GM23338 (cell line): ENCODE measurements at regions not wholly inside any gene's neighbourhood (a gene's known extent, or its start where the extent isn't known, plus 50 kb on each side); places are given as distances from the start of the nearest gene placed in this dataset.

ENCODE experiments used
- ATAC-seq: fragments of 200-7000 bp; cut with Tn5 transposase; 3 replicates; pipeline ENCODE4 v1.9.1; 2020
- DNase-seq: peaks from one replicate; pipeline ENCODE4 v3.0.0-alpha.2; 2015; ENCODE audit warnings: low spot score
- H2AFZ ChIP-seq: fragments of 200-600 bp; sonication (generic); 2 replicates; pipeline ENCODE4 v1.8.0; 2016; ENCODE audit warnings: antibody characterized with exemption, mild to moderate bottlenecking, moderate library complexity
- H3F3A ChIP-seq: fragments of 200-600 bp; sonication (generic); replicated peaks from 2 replicates; pipeline ENCODE4 v1.8.0; 2017; ENCODE audit warnings: antibody characterized with exemption, mixed run types, low read depth
- H3K27ac ChIP-seq: fragments of 200-600 bp; sonication (generic); 2 replicates; pipeline ENCODE4 v1.6.1; 2016; ENCODE audit warnings: low read depth
- H3K27me3 ChIP-seq: fragments of 200-600 bp; sonication (generic); 2 replicates; pipeline ENCODE4 v1.8.0; 2016; ENCODE audit warnings: mild to moderate bottlenecking, mixed run types, moderate library complexity; ENCODE audit not compliant: insufficient read depth
- H3K36me3 ChIP-seq: fragments of 200-600 bp; sonication (generic); 2 replicates; pipeline ENCODE4 v1.8.0; 2016; ENCODE audit warnings: mild to moderate bottlenecking; ENCODE audit not compliant: insufficient read depth
- H3K4me1 ChIP-seq: fragments of 200-600 bp; sonication (generic); 2 replicates; pipeline ENCODE4 v1.8.0; 2016; ENCODE audit warnings: mild to moderate bottlenecking, moderate library complexity; ENCODE audit not compliant: insufficient read depth
- H3K4me2 ChIP-seq: fragments of 200-600 bp; sonication (generic); 2 replicates; pipeline ENCODE4 v1.7.1; 2017; ENCODE audit warnings: mixed run types
- H3K4me3 ChIP-seq: fragments of 200-600 bp; sonication (generic); 2 replicates; pipeline ENCODE4 v1.6.1; 2016; ENCODE audit warnings: mixed run types
- H3K79me2 ChIP-seq: fragments of 200-600 bp; sonication (generic); replicated peaks from 2 replicates; pipeline ENCODE4 v1.8.0; 2017; ENCODE audit warnings: mild to moderate bottlenecking; ENCODE audit not compliant: insufficient read depth
- H3K9me2 ChIP-seq: fragments of 200-600 bp; sonication (generic); 2 replicates; pipeline ENCODE4 v1.8.0; 2017; ENCODE audit not compliant: insufficient read depth
- H4K20me1 ChIP-seq: fragments of 200-600 bp; sonication (generic); replicated peaks from 2 replicates; pipeline ENCODE4 v1.8.0; 2017; ENCODE audit warnings: mild to moderate bottlenecking; ENCODE audit not compliant: insufficient read depth
- H3K27ac Mint-ChIP-seq: 2 replicates; pipeline ENCODE4 v1.8.0; 2020; ENCODE audit warnings: inconsistent platforms, mild to moderate bottlenecking, moderate library complexity, mixed read lengths
- H3K27me3 Mint-ChIP-seq: 3 replicates; pipeline ENCODE4 v1.8.0; 2022; ENCODE audit warnings: low read depth, mild to moderate bottlenecking, moderate library complexity, mixed read lengths, inconsistent platforms; ENCODE audit not compliant: insufficient read depth, poor library complexity
- H3K36me3 Mint-ChIP-seq: 3 replicates; pipeline ENCODE4 v1.8.0; 2021; ENCODE audit warnings: low read depth, mild to moderate bottlenecking, inconsistent platforms, moderate library complexity, mixed read lengths
- H3K4me1 Mint-ChIP-seq: 3 replicates; pipeline ENCODE4 v1.8.0; 2020; ENCODE audit warnings: mild to moderate bottlenecking, inconsistent platforms, mixed read lengths
- H3K4me3 Mint-ChIP-seq: 3 replicates; pipeline ENCODE4 v1.8.0; 2021; ENCODE audit warnings: moderate library complexity, mild to moderate bottlenecking, inconsistent platforms, mixed read lengths
- H3K9me3 Mint-ChIP-seq: 3 replicates; pipeline ENCODE4 v1.8.0; 2020; ENCODE audit warnings: moderate library complexity, mild to moderate bottlenecking, inconsistent platforms, mixed read lengths
- CREB1 ChIP-seq: fragments of 250-450 bp; sonication (Bioruptor Pico); IDR thresholded peaks from 2 replicates; pipeline ENCODE4 v1.5.0; 2020; ENCODE audit warnings: low read depth, mild to moderate bottlenecking, moderate library complexity
- ETS1 ChIP-seq: IDR thresholded peaks from 2 replicates; pipeline ENCODE4 v1.6.1; 2016; ENCODE audit warnings: antibody characterized with exemption
- EZH2 ChIP-seq: fragments of 200-600 bp; sonication (generic); IDR thresholded peaks from one replicate; pipeline ENCODE4 v1.8.0; 2017; ENCODE audit warnings: antibody characterized with exemption, mild to moderate bottlenecking, low read depth; ENCODE audit not compliant: unreplicated experiment
- EZH2phosphoT487 ChIP-seq: fragments of 200-600 bp; sonication (generic); IDR thresholded peaks from one replicate; pipeline ENCODE4 v1.8.1; 2018; ENCODE audit warnings: antibody characterized with exemption; ENCODE audit not compliant: unreplicated experiment
- JUNB ChIP-seq: IDR thresholded peaks from one replicate; pipeline ENCODE4 v1.6.1; 2016; ENCODE audit warnings: antibody characterized with exemption; ENCODE audit not compliant: unreplicated experiment
- NANOG ChIP-seq: IDR thresholded peaks from 2 replicates; pipeline ENCODE4 v1.6.1; 2016; ENCODE audit warnings: antibody characterized with exemption, borderline replicate concordance
- POLR2AphosphoS5 ChIP-seq: IDR thresholded peaks from 2 replicates; pipeline ENCODE4 v1.6.1; 2016; ENCODE audit warnings: antibody characterized with exemption, low read depth
- STAT1 ChIP-seq: IDR thresholded peaks from one replicate; pipeline ENCODE4 v1.6.1; 2016; ENCODE audit warnings: antibody characterized with exemption; ENCODE audit not compliant: unreplicated experiment
- ZNF114 ChIP-seq: fragments of 250-450 bp; sonication (Bioruptor Pico); IDR thresholded peaks from 2 replicates; pipeline ENCODE4 v1.5.0; 2020; ENCODE audit warnings: mild to moderate bottlenecking, moderate library complexity
- ZNF462 ChIP-seq: fragments of 250-450 bp; sonication (Bioruptor Pico); IDR thresholded peaks from 2 replicates; pipeline ENCODE4 v1.5.0; 2020; ENCODE audit warnings: mild to moderate bottlenecking, moderate library complexity
- TF ChIP-seq, protein P1 (sequence below): IDR thresholded peaks from one replicate; pipeline ENCODE4 v1.6.1; 2018; ENCODE audit warnings: antibody characterized with exemption; ENCODE audit not compliant: unreplicated experiment

- Histone ChIP-seq H3K9me2 (no peaks in the 10 kb centered on the region), H4K20me1 (peaks cover 3% of the 10 kb centered on the region; the same call in 1 of the 2 replicates), H3K27me3 (no peaks in the 10 kb centered on the region), H3K4me2 (no peak overlapping the region), H3K79me2 (peaks cover 28% of the 10 kb centered on the region), H3K4me3 (no peak overlapping the region), H3K36me3 (no peaks in the 10 kb centered on the region), H3K27ac (no peak overlapping the region), H3K4me1 (peaks cover 8% of the 10 kb centered on the region), H2AFZ (no peak overlapping the region), H3F3A (no peaks in the 10 kb centered on the region)
- H3K27me3 Mint-ChIP-seq = no peaks in the 10 kb centered on the region
- no peak for ATAC-seq
- no peaks in the 10 kb centered on the region for H3K9me3 Mint-ChIP-seq
- TF ChIP-seq, protein P1, sequence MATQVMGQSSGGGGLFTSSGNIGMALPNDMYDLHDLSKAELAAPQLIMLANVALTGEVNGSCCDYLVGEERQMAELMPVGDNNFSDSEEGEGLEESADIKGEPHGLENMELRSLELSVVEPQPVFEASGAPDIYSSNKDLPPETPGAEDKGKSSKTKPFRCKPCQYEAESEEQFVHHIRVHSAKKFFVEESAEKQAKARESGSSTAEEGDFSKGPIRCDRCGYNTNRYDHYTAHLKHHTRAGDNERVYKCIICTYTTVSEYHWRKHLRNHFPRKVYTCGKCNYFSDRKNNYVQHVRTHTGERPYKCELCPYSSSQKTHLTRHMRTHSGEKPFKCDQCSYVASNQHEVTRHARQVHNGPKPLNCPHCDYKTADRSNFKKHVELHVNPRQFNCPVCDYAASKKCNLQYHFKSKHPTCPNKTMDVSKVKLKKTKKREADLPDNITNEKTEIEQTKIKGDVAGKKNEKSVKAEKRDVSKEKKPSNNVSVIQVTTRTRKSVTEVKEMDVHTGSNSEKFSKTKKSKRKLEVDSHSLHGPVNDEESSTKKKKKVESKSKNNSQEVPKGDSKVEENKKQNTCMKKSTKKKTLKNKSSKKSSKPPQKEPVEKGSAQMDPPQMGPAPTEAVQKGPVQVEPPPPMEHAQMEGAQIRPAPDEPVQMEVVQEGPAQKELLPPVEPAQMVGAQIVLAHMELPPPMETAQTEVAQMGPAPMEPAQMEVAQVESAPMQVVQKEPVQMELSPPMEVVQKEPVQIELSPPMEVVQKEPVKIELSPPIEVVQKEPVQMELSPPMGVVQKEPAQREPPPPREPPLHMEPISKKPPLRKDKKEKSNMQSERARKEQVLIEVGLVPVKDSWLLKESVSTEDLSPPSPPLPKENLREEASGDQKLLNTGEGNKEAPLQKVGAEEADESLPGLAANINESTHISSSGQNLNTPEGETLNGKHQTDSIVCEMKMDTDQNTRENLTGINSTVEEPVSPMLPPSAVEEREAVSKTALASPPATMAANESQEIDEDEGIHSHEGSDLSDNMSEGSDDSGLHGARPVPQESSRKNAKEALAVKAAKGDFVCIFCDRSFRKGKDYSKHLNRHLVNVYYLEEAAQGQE = no peak
- TF ChIP-seq EZH2 = no peak
- TF ChIP-seq ZNF462 (CRISPR knock-in tag) = no peak
- no peak for TF ChIP-seq JUNB
- no peak for TF ChIP-seq ETS1
- TF ChIP-seq STAT1 = no peak
- TF ChIP-seq NANOG = no peak
- no peak for TF ChIP-seq POLR2AphosphoS5
- no peak for TF ChIP-seq EZH2phosphoT487
- TF ChIP-seq CREB1 (CRISPR knock-in tag) = no peak
- TF ChIP-seq ZNF114 (CRISPR knock-in tag) = no peak
- H3K4me1 Mint-ChIP-seq = peaks cover 18% of the 10 kb centered on the region
- no peak for DNase-seq
- H3K27ac Mint-ChIP-seq = no peak overlapping the region
- H3K4me3 Mint-ChIP-seq = no peak overlapping the region
- peaks cover 4% of the 10 kb centered on the region; the same call in 1 of the 3 replicates for H3K36me3 Mint-ChIP-seq
Observed at GRCh38 chr7:35869810-35870209, 69.0 kb downstream of the SEPTIN7 start.
